Kidney capillary endothelial cell (primary cell): ENCODE measurements at regions not wholly inside any gene's neighbourhood (a gene's known extent, or its start where the extent isn't known, plus 50 kb on each side); places are given as distances from the start of the nearest gene placed in this dataset.

Experiments used
- DNase-seq: peaks from one replicate; pipeline ENCODE4 v3.0.0-alpha.2; 2018; ENCODE audit warnings: low spot score

- no peak for DNase-seq
Observed at GRCh38 chr9:87282538-87282937, 215.1 kb upstream of the DAPK1 start.

- no peak for DNase-seq
Observed at GRCh38 chr9:87283585-87283984, 214.1 kb upstream of the DAPK1 start.

- no peak for DNase-seq
Observed at GRCh38 chr9:87285183-87285850, 212.3 kb upstream of the DAPK1 start.

- no peak for DNase-seq
Observed at GRCh38 chr9:87286506-87286905, 211.2 kb upstream of the DAPK1 start.

GRCh38 chr9:87290241-87291052 lies 207.2 kb upstream of the DAPK1 start:
- no peak for DNase-seq

- DNase-seq: no peak
Observed at GRCh38 chr9:87292449-87293191, 205.0 kb upstream of the DAPK1 start.

GRCh38 chr9:87294126-87294525 lies 203.5 kb upstream of the DAPK1 start:
- no peak for DNase-seq

GRCh38 chr9:87300915-87301314 lies 196.8 kb upstream of the DAPK1 start:
- DNase-seq: no peak

GRCh38 chr9:87301371-87301770 lies 196.3 kb upstream of the DAPK1 start:
- no peak for DNase-seq

GRCh38 chr9:87305151-87305550 lies 192.5 kb upstream of the DAPK1 start:
- DNase-seq: no peak

- DNase-seq: no peak
Observed at GRCh38 chr9:87306006-87306405, 191.7 kb upstream of the DAPK1 start.

- DNase-seq: no peak
Observed at GRCh38 chr9:87307848-87308247, 189.8 kb upstream of the DAPK1 start.

- no peak for DNase-seq
Observed at GRCh38 chr9:87309236-87309635, 188.4 kb upstream of the DAPK1 start.

GRCh38 chr9:87310827-87311523 lies 186.7 kb upstream of the DAPK1 start:
- no peak for DNase-seq

- DNase-seq: no peak
Observed at GRCh38 chr9:87319656-87320055, 178.0 kb upstream of the DAPK1 start.

- no peak for DNase-seq
Observed at GRCh38 chr9:87320146-87320884, 177.4 kb upstream of the DAPK1 start.

GRCh38 chr9:87322840-87323635 lies 174.6 kb upstream of the DAPK1 start:
- DNase-seq: no peak

GRCh38 chr9:87323928-87324327 lies 173.7 kb upstream of the DAPK1 start:
- DNase-seq: no peak

- peak; percentile 69 for DNase-seq
Observed at GRCh38 chr9:87324613-87325194, 173.0 kb upstream of the DAPK1 start.

- DNase-seq: no peak
Observed at GRCh38 chr9:87327575-87328125, 170.0 kb upstream of the DAPK1 start.
